ENCODE measurements at regions not wholly inside any gene's neighbourhood (a gene's known extent, or its start where the extent isn't known, plus 50 kb on each side); places are given as distances from the start of the nearest gene placed in this dataset.

GRCh38 chr7:67346876-67347275 lies 350.2 kb downstream of the TYW1 start:
- TF ChIP-seq CTCF (tag by site-specific recombination; IDR thresholded peaks at IDR 0.05) (no peak), PRDM10 (tag by site-specific recombination; IDR thresholded peaks at IDR 0.05) (no peak), ZNF510 (tag by site-specific recombination; IDR thresholded peaks at IDR 0.05; ENCODE audit: insufficient replicate concordance) (no peak), SETDB1 (IDR thresholded peaks at IDR 0.05; ENCODE audit: insufficient read length, low read length) (no peak), FEZF1 (tag by site-specific recombination; IDR thresholded peaks at IDR 0.05) (no peak), ATF2 (tag by site-specific recombination; IDR thresholded peaks at IDR 0.05; ENCODE audit: low read depth) (no peak)

Measured in HEK293 (cell line).